B cell (primary cell): ENCODE measurements at regions not wholly inside any gene's neighbourhood (a gene's known extent, or its start where the extent isn't known, plus 50 kb on each side); places are given as distances from the start of the nearest gene placed in this dataset.

ENCODE experiments used
- ATAC-seq: fragments of 200-7000 bp; cut with Tn5 transposase; one replicate; pipeline ENCODE4 v1.10.0; 2021; ENCODE audit warnings: low read depth, mild to moderate bottlenecking, moderate number of reproducible peaks, moderate library complexity
- CTCF ChIA-PET: fragments of 350-600 bp; sonication (Branson Sonifier 250); formaldehyde crosslinking; loops from one replicate; lab custom pipeline; 2021; ENCODE audit warnings: antibody characterized with exemption, inconsistent platforms; lab: Charles Lee
- POLR2A ChIA-PET: fragments of 350-600 bp; sonication (Branson Sonifier 250); formaldehyde crosslinking; loops from one replicate; lab custom pipeline; 2021; ENCODE audit warnings: antibody characterized with exemption; lab: Charles Lee
- DNase-seq: peaks from one replicate; pipeline ENCODE4 v3.0.0; 2013
- H2AFZ ChIP-seq: 2 replicates; pipeline ENCODE4 v1.6.1; 2012; ENCODE audit warnings: mild to moderate bottlenecking, low read depth, low read length; ENCODE audit not compliant: insufficient read depth, poor library complexity, severe bottlenecking
- H3K27ac ChIP-seq, 2 donors: 1 replicate in 1 of 2; 2 replicates in 1 of 2; pipeline ENCODE4 v1.5.1; 2012 to 2013; ENCODE audit warnings: low read length in 2 of 2, mild to moderate bottlenecking in 2 of 2, moderate library complexity in 1 of 2
- H3K27me3 ChIP-seq, 4 experiments: fragments of 200-600 bp in 1 of 4; sonication (generic) in 1 of 4; replicated peaks in 1 of 4; 1 replicate in 2 of 4; 2 replicates in 2 of 4; pipeline versions ENCODE4 v1.6.1 to v1.7.0; 2013 to 2016; ENCODE audit warnings: low read length in 3 of 4, mild to moderate bottlenecking in 2 of 4, mixed read lengths in 1 of 4, moderate library complexity in 1 of 4; ENCODE audit not compliant: insufficient read depth in 4 of 4, control insufficient read depth in 3 of 4; ENCODE audit errors: control extremely low read depth in 1 of 4
- H3K36me3 ChIP-seq, 2 experiments: replicated peaks in 1 of 2; 1 replicate in 1 of 2; 2 replicates in 1 of 2; pipeline versions ENCODE4 v1.6.1 to v1.7.1; 2013; ENCODE audit warnings: low read length in 1 of 2; ENCODE audit not compliant: insufficient read depth in 2 of 2, control insufficient read depth in 1 of 2; ENCODE audit errors: control extremely low read depth in 1 of 2, extremely low read depth in 1 of 2
- H3K4me1 ChIP-seq, 2 donors: fragments of 200-600 bp in 1 of 2; sonication (generic) in 1 of 2; 1 replicate in 1 of 2; 2 replicates in 1 of 2; pipeline versions ENCODE4 v1.5.1 to v1.6.1; 2013 to 2017; ENCODE audit warnings: low read length in 2 of 2; ENCODE audit not compliant: control insufficient read depth in 2 of 2, insufficient read depth in 2 of 2
- H3K4me2 ChIP-seq: replicated peaks from 2 replicates; pipeline ENCODE3; 2012; ENCODE audit warnings: mild to moderate bottlenecking, low read depth, low read length; ENCODE audit not compliant: poor library complexity, severe bottlenecking
- H3K4me3 ChIP-seq, 5 experiments: fragments of 200-600 bp in 1 of 5; sonication (generic) in 1 of 5; 1 replicate in 3 of 5; 2 replicates in 2 of 5; pipeline versions ENCODE4 v1.5.1 to v1.7.0; 2011 to 2016; ENCODE audit warnings: low read length in 4 of 5, mild to moderate bottlenecking in 4 of 5, low read depth in 2 of 5, control low read depth in 1 of 5, moderate library complexity in 1 of 5; ENCODE audit not compliant: insufficient read depth in 1 of 5; ENCODE audit errors: control extremely low read depth in 1 of 5, extremely low read depth in 1 of 5
- H3K79me2 ChIP-seq: fragments of 200-600 bp; sonication (generic); one replicate; pipeline ENCODE4 v1.6.0; 2016; ENCODE audit warnings: low read length; ENCODE audit not compliant: control insufficient read depth, insufficient read depth
- H3K9ac ChIP-seq: fragments of 200-600 bp; sonication (generic); 2 replicates; pipeline ENCODE4 v1.6.1; 2017; ENCODE audit warnings: mild to moderate bottlenecking, low read length, moderate library complexity
- H3K9me3 ChIP-seq, 3 donors: one replicate each; pipeline versions ENCODE4 v1.6.1 to v1.7.1; 2013; ENCODE audit warnings: low read length in 2 of 3; ENCODE audit not compliant: control insufficient read depth in 2 of 3, insufficient read depth in 1 of 3; ENCODE audit errors: control extremely low read depth in 1 of 3
- H4K20me1 ChIP-seq: 2 replicates; pipeline ENCODE4 v1.6.0; 2012; ENCODE audit warnings: mild to moderate bottlenecking, low read length; ENCODE audit not compliant: insufficient read depth, control insufficient read depth, poor library complexity, severe bottlenecking
- H3K27ac Mint-ChIP-seq: one replicate; pipeline ENCODE4 v1.8.0; 2021; ENCODE audit warnings: mixed read lengths
- H3K27me3 Mint-ChIP-seq: one replicate; pipeline ENCODE4 v1.8.0; 2021; ENCODE audit warnings: mixed read lengths
- H3K4me1 Mint-ChIP-seq: one replicate; pipeline ENCODE4 v1.8.0; 2021; ENCODE audit warnings: mixed read lengths
- H3K4me3 Mint-ChIP-seq: one replicate; pipeline ENCODE4 v1.8.0; 2021; ENCODE audit warnings: mixed read lengths
- H3K9me3 Mint-ChIP-seq: one replicate; pipeline ENCODE4 v1.8.0; 2022; ENCODE audit warnings: mixed read lengths; ENCODE audit not compliant: insufficient read depth
- EZH2 ChIP-seq: IDR thresholded peaks from 2 replicates; pipeline ENCODE4 v1.6.1; 2012; ENCODE audit warnings: borderline replicate concordance, low read depth, mild to moderate bottlenecking, moderate library complexity, low read length; ENCODE audit not compliant: insufficient read depth, poor library complexity, severe bottlenecking
- WGBS: methylation state at CpG from one replicate; pipeline ENCODE4 v1.1.5; 2013; ENCODE audit warnings: missing lambda C conversion rate; ENCODE audit not compliant: insufficient coverage; 5-methylcytosine and 5-hydroxymethylcytosine counted together
- intact Hi-C: fragments of 100-400 bp; cut with micrococcal nuclease; formaldehyde crosslinking; loops from one replicate; pipeline ENCODE4 v1.10.0; 2022
- TF ChIP-seq, protein P1 (sequence below): fragments of 200-600 bp; IDR thresholded peaks from one replicate; pipeline ENCODE4 v1.8.0; 2022; ENCODE audit warnings: antibody characterized with exemption, mild to moderate bottlenecking

DNA sequence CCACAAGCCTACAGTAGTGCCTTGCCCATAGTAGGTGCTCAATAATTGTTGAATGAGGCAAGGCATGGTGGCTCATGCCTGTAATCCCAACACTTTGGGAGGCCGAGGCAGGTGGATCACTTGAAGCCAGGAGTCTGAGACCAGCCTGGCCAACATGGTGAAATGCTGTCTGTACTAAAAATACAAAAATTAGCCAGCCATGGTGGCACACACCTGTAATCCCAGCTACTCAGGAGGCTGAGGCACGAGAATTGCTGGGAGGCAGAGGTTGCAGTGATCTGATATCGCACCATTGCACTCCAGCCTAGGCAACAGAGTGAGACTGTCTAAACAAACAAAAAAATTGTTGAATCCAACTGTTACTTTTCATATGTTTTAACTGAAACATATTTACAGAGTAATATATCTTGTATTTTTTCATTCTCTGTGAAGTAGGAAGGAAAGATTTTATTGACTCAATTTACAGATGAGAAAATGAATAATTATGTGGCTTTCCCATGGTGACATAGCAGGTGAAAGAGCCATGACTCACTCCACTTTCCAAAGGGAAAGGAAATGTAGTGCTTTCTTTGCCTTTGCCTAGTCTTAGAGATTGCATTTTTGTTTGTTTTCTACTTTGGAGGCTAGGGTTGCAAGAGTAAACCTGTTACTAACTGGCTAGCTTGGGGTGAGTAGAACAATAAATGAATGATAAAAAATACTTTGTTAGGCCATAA lies 95.4 kb upstream of the SLC38A4 start:
- no peak for TF ChIP-seq EZH2
- TF ChIP-seq, protein P1, sequence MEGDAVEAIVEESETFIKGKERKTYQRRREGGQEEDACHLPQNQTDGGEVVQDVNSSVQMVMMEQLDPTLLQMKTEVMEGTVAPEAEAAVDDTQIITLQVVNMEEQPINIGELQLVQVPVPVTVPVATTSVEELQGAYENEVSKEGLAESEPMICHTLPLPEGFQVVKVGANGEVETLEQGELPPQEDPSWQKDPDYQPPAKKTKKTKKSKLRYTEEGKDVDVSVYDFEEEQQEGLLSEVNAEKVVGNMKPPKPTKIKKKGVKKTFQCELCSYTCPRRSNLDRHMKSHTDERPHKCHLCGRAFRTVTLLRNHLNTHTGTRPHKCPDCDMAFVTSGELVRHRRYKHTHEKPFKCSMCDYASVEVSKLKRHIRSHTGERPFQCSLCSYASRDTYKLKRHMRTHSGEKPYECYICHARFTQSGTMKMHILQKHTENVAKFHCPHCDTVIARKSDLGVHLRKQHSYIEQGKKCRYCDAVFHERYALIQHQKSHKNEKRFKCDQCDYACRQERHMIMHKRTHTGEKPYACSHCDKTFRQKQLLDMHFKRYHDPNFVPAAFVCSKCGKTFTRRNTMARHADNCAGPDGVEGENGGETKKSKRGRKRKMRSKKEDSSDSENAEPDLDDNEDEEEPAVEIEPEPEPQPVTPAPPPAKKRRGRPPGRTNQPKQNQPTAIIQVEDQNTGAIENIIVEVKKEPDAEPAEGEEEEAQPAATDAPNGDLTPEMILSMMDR, result no peak
- Mint-ChIP-seq H3K4me3 (no peak overlapping the region), H3K4me1 (peaks cover 4% of the 10 kb centered on the region), H3K9me3 (no peaks in the 10 kb centered on the region), H3K27me3 (peaks cover 6% of the 10 kb centered on the region), H3K27ac (no peak overlapping the region)
- no peaks in the 10 kb centered on the region for H3K79me2 ChIP-seq
- no peak overlapping the region for H3K27ac ChIP-seq
- peaks cover 0 to 7% of the 10 kb centered on the region in 2 donors for H3K4me1 ChIP-seq
- ChIA-PET CTCF (no interaction called here), POLR2A (no interaction called here)
- no peak overlapping the region for H3K4me2 ChIP-seq
- no peaks in the 10 kb centered on the region for H3K9me3 ChIP-seq
- no peak for ATAC-seq
- no peak overlapping the region for H2AFZ ChIP-seq
- H4K20me1 ChIP-seq, result no peaks in the 10 kb centered on the region
- no peak overlapping the region for H3K4me3 ChIP-seq
- intact Hi-C loops, result no loop called here
- no peaks in the 10 kb centered on the region for H3K27me3 ChIP-seq
- H3K9ac ChIP-seq, result no peak overlapping the region
- no peak for DNase-seq
- WGBS, result 100% methylated on average over 1 of the region's 3 CpGs
- no peaks in the 10 kb centered on the region for H3K36me3 ChIP-seq

DNA sequence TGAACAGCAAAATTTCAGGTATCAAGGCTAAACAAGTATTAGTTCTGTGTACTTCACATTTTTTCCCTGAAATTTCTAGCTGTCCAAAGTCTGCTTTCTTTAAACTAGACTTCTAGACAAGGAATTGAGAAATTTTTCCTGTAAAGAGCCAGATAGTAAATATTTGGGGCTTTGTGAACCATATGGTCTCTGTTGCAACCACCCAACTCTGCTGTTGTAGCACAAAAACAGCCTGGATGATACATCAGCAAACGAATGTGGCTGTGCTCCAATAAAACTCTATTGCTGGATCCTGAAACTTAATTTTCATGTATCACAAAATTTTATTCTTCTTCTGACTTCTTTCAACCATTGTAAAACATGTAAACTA lies 96.0 kb upstream of the SLC38A4 start:
- no peaks in the 10 kb centered on the region for H3K79me2 ChIP-seq
- no peaks in the 10 kb centered on the region for H4K20me1 ChIP-seq
- no peak overlapping the region for H2AFZ ChIP-seq
- ChIA-PET CTCF (no interaction called here), POLR2A (no interaction called here)
- peaks cover 0 to 7% of the 10 kb centered on the region in 2 donors for H3K4me1 ChIP-seq
- no peaks in the 10 kb centered on the region for H3K36me3 ChIP-seq
- H3K27ac ChIP-seq, result no peak overlapping the region
- no peak overlapping the region for H3K4me2 ChIP-seq
- TF ChIP-seq EZH2, result no peak
- TF ChIP-seq, protein P1, result no peak
- Mint-ChIP-seq H3K4me3 (no peak overlapping the region), H3K27me3 (peaks cover 11% of the 10 kb centered on the region), H3K9me3 (no peaks in the 10 kb centered on the region), H3K4me1 (peaks cover 4% of the 10 kb centered on the region), H3K27ac (no peak overlapping the region)
- intact Hi-C loops, result no loop called here
- DNase-seq (no peak), ATAC-seq (no peak)
- WGBS, result 100% methylated on average over 1 of the region's 1 CpG
- H3K9me3 ChIP-seq, result no peaks in the 10 kb centered on the region
- H3K9ac ChIP-seq, result no peak overlapping the region
- no peaks in the 10 kb centered on the region for H3K27me3 ChIP-seq
- H3K4me3 ChIP-seq, result no peak overlapping the region
